Endothelial cell of umbilical vein (primary cell): ENCODE measurements at regions not wholly inside any gene's neighbourhood (a gene's known extent, or its start where the extent isn't known, plus 50 kb on each side); places are given as distances from the start of the nearest gene placed in this dataset.

Source experiments
- BruUV-seq: library from RNA; stranded (reverse); fragments of 400-500 nt; replicated peaks from 2 replicates; lab custom pipeline; 2021; lab: Mats Ljungman, UMichigan
- CTCF ChIA-PET: fragments of 300-600, 350-600 bp; sonication (Branson Sonifier 250); formaldehyde crosslinking; loops from one replicate; lab custom pipeline; 2021; ENCODE audit warnings: antibody characterized with exemption, inconsistent platforms; lab: Charles Lee
- POLR2A ChIA-PET: fragments of 300-600, 350-600 bp; sonication (Branson Sonifier 250); formaldehyde crosslinking; loops from one replicate; lab custom pipeline; 2021; ENCODE audit warnings: antibody characterized with exemption, inconsistent platforms; lab: Charles Lee
- DNase-seq: peaks from one replicate; pipeline ENCODE4 v3.0.0-alpha.2; 2011; ENCODE audit warnings: low read depth, low spot score
- FAIRE-seq: peaks from 2 replicates; lab custom pipeline; 2011; peaks lifted over from hg19 to GRCh38; lab: Jason Lieb, UNC
- H2AFZ ChIP-seq: 2 replicates; pipeline ENCODE4 v1.6.0; 2012; ENCODE audit warnings: low read depth, low read length, control low read depth, inconsistent platforms
- H3K27ac ChIP-seq: 2 replicates; pipeline ENCODE4 v1.5.1; 2011; ENCODE audit warnings: low read depth, mild to moderate bottlenecking, control low read depth, low read length, moderate library complexity; ENCODE audit not compliant: insufficient read depth
- H3K27me3 ChIP-seq, 2 experiments: 2 replicates each; pipeline versions ENCODE4 v1.6.0 to v1.6.1; 2011; ENCODE audit warnings: low read length in 2 of 2, mixed read lengths in 1 of 2; ENCODE audit not compliant: control insufficient read depth in 2 of 2, insufficient read depth in 2 of 2
- H3K36me3 ChIP-seq, 2 experiments: 2 replicates in 1 of 2; 3 replicates in 1 of 2; pipeline ENCODE4 v1.5.1; 2011; ENCODE audit warnings: low read length in 2 of 2, mild to moderate bottlenecking in 1 of 2, moderate library complexity in 1 of 2; ENCODE audit not compliant: control insufficient read depth in 2 of 2, insufficient read depth in 2 of 2; ENCODE audit errors: extremely low read depth in 1 of 2
- H3K4me1 ChIP-seq: 3 replicates; pipeline ENCODE4 v1.5.1; 2011; ENCODE audit warnings: mild to moderate bottlenecking, low read length; ENCODE audit not compliant: control insufficient read depth, insufficient read depth; ENCODE audit errors: extremely low read depth
- H3K4me2 ChIP-seq: 2 replicates; pipeline ENCODE4 v1.6.1; 2011; ENCODE audit warnings: low read length, control low read depth, mixed read lengths; ENCODE audit not compliant: insufficient read depth
- H3K4me3 ChIP-seq, 3 experiments: fragments of 200-600 bp in 1 of 3; sonication (generic), shearing (Covaris generic) in 1 of 3; replicated peaks in 1 of 3; 2 replicates each; pipeline ENCODE4 v1.5.1; 2011 to 2016; ENCODE audit warnings: control low read depth in 3 of 3, low read length in 3 of 3, mild to moderate bottlenecking in 2 of 3, inconsistent platforms in 1 of 3, low read depth in 1 of 3, moderate library complexity in 1 of 3; ENCODE audit not compliant: insufficient read depth in 1 of 3
- H3K79me2 ChIP-seq: 2 replicates; pipeline ENCODE4 v1.6.0; 2012; ENCODE audit warnings: low read length, inconsistent platforms; ENCODE audit not compliant: control insufficient read depth, insufficient read depth
- H3K9ac ChIP-seq: replicated peaks from 2 replicates; pipeline ENCODE3; 2011; ENCODE audit warnings: low read length, control low read depth; ENCODE audit not compliant: insufficient read depth; ENCODE audit errors: extremely low read depth
- H3K9me1 ChIP-seq: replicated peaks from 3 replicates; pipeline ENCODE4 v1.6.0; 2011; ENCODE audit warnings: mild to moderate bottlenecking, low read length; ENCODE audit not compliant: control insufficient read depth, insufficient read depth; ENCODE audit errors: extremely low read depth
- H3K9me3 ChIP-seq: replicated peaks from 2 replicates; pipeline ENCODE4 v1.5.1; 2012; ENCODE audit warnings: low read length, inconsistent platforms; ENCODE audit not compliant: control insufficient read depth, insufficient read depth
- H4K20me1 ChIP-seq: replicated peaks from 2 replicates; pipeline ENCODE3; 2011; ENCODE audit warnings: mild to moderate bottlenecking, low read length; ENCODE audit not compliant: control insufficient read depth, insufficient read depth; ENCODE audit errors: extremely low read depth
- EZH2 ChIP-seq: IDR thresholded peaks from 2 replicates; pipeline ENCODE4 v1.6.1; 2012; ENCODE audit warnings: borderline replicate concordance, low read depth, mild to moderate bottlenecking, moderate library complexity, low read length, inconsistent platforms; ENCODE audit not compliant: severe bottlenecking
- FOS ChIP-seq: IDR thresholded peaks from 2 replicates; pipeline ENCODE4 v1.6.1; 2011; ENCODE audit warnings: mild to moderate bottlenecking, low read length, moderate library complexity, borderline replicate concordance; ENCODE audit not compliant: insufficient read depth
- GATA2 ChIP-seq: IDR thresholded peaks from 2 replicates; pipeline ENCODE4 v1.7.0; 2011; ENCODE audit warnings: low read depth, mild to moderate bottlenecking, moderate library complexity, mixed read lengths, low read length; ENCODE audit not compliant: insufficient read length, insufficient read depth
- JUN ChIP-seq: IDR thresholded peaks from 2 replicates; pipeline ENCODE4 v1.6.1; 2011; ENCODE audit warnings: borderline replicate concordance, low read depth; ENCODE audit not compliant: insufficient read length, insufficient read depth
- MYC ChIP-seq: IDR thresholded peaks from one replicate; pipeline ENCODE4 v1.6.1; 2011; ENCODE audit warnings: mild to moderate bottlenecking, low read depth, low read length
- POLR2A ChIP-seq: IDR thresholded peaks from 2 replicates; pipeline ENCODE4 v1.6.1; 2012; ENCODE audit warnings: low read depth, mild to moderate bottlenecking, control low read depth, low read length
- POLR2AphosphoS5 ChIP-seq: IDR thresholded peaks from 2 replicates; pipeline ENCODE4 v1.6.1; 2012; ENCODE audit warnings: low read depth, mild to moderate bottlenecking, control low read depth, low read length, moderate library complexity; ENCODE audit not compliant: insufficient read depth
- dilution Hi-C: fragments of 300-500 bp; cut with MboI; formaldehyde crosslinking; loops from one replicate; pipeline ENCODE4 v1.15.0; 2019; ENCODE audit warnings: low sequenced_read_pairs; ENCODE audit not compliant: extremely low pct_ligation_motif_present
- intact Hi-C: fragments of 100-400 bp; cut with micrococcal nuclease; formaldehyde crosslinking; loops from one replicate; pipeline ENCODE4 v1.10.0; 2022
- TF ChIP-seq, protein P1 (sequence below): IDR thresholded peaks from 2 replicates; pipeline ENCODE4 v1.6.1; 2011; ENCODE audit not compliant: insufficient read depth, insufficient read length
- TF ChIP-seq, protein P2 (sequence below), 2 donors: IDR thresholded peaks; 1 replicate in 1 of 2; 2 replicates in 1 of 2; pipeline ENCODE4 v1.5.1; 2011; ENCODE audit warnings: low read length in 2 of 2, mild to moderate bottlenecking in 2 of 2, moderate library complexity in 2 of 2, control low read depth in 1 of 2, inconsistent platforms in 1 of 2, low read depth in 1 of 2; ENCODE audit not compliant: insufficient read depth in 1 of 2; ENCODE audit errors: extremely low read depth in 1 of 2

DNA sequence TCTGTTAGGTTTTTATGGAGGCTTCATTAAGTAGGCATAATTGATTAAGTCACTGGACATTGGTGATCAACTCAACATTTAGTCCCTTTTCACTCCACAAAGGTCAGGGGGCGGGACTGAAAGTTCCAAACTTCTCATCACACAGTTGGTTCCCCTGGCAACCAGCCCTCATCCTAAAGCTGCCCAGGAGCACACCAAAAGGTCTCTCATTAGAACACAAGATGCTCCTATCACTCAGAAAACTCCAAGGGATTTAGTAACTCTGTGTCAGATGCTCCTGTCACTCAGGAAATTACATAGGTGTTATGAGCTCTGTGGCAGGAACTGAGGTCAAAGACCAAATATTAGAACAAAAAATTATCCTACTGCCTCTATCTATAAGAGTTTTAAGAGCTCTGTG lies 321.5 kb downstream of the OTOL1 start:
- Histone ChIP-seq H3K79me2 (no peaks in the 10 kb centered on the region), H3K9me3 (peaks cover 2% of the 10 kb centered on the region), H3K9me1 (no peaks in the 10 kb centered on the region), H2AFZ (no peak overlapping the region), H3K27me3 (no peaks in the 10 kb centered on the region), H3K4me2 (no peak overlapping the region), H3K27ac (no peak overlapping the region), H3K9ac (no peak overlapping the region), H3K36me3 (no peaks in the 10 kb centered on the region), H3K4me3 (no peak overlapping the region), H3K4me1 (no peaks in the 10 kb centered on the region), H4K20me1 (no peaks in the 10 kb centered on the region)
- DNase-seq (no peak), FAIRE-seq (no peak)
- no peak for TF ChIP-seq POLR2A
- no peak for TF ChIP-seq JUN
- no peak for TF ChIP-seq GATA2
- TF ChIP-seq MYC: no peak
- TF ChIP-seq, protein P1, sequence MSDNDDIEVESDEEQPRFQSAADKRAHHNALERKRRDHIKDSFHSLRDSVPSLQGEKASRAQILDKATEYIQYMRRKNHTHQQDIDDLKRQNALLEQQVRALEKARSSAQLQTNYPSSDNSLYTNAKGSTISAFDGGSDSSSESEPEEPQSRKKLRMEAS: no peak
- TF ChIP-seq FOS: no peak
- no peak for TF ChIP-seq POLR2AphosphoS5
- TF ChIP-seq EZH2: no peak
- TF ChIP-seq, protein P2, sequence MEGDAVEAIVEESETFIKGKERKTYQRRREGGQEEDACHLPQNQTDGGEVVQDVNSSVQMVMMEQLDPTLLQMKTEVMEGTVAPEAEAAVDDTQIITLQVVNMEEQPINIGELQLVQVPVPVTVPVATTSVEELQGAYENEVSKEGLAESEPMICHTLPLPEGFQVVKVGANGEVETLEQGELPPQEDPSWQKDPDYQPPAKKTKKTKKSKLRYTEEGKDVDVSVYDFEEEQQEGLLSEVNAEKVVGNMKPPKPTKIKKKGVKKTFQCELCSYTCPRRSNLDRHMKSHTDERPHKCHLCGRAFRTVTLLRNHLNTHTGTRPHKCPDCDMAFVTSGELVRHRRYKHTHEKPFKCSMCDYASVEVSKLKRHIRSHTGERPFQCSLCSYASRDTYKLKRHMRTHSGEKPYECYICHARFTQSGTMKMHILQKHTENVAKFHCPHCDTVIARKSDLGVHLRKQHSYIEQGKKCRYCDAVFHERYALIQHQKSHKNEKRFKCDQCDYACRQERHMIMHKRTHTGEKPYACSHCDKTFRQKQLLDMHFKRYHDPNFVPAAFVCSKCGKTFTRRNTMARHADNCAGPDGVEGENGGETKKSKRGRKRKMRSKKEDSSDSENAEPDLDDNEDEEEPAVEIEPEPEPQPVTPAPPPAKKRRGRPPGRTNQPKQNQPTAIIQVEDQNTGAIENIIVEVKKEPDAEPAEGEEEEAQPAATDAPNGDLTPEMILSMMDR (IDR thresholded peaks at IDR 0.05; ENCODE audit: extremely low read depth in 1 of 2, insufficient read depth in 1 of 2, low read depth in 1 of 2, low read length in 2 of 2): no peak
- CTCF ChIA-PET: interaction anchor here (0.5 kb wide), 1 partner anchor 77 kb away, joined by 3 read pairs; no protein-coding TSS in a partner anchor
- dilution Hi-C loops (no loop called here), intact Hi-C loops (no loop called here)
- BruUV-seq: no TSS peak
- POLR2A ChIA-PET: no interaction called here
